ENCODE measurements at regions not wholly inside any gene's neighbourhood (a gene's known extent, or its start where the extent isn't known, plus 50 kb on each side); places are given as distances from the start of the nearest gene placed in this dataset.

DNA sequence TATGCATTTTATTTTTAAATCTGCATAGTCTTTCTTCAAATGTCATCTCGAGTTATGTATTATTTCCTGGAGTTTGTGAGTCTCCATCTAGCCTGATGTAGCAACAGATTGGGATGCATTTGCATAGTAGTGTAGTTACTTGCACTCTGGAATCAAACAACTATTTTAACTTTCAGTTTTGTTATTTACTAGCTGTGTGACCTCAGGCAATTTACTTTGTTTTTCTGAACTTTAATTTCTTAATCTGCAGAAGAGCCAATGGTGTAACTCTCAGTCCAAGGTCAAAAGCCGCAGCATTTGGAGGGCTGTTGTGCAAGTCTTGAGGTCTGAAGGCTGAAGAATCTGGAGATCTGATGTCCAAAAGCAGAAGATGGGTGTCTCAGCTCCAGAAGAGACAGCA lies 175.8 kb upstream of the SORCS1 start:
- DNase-seq (ENCODE audit: extremely low spot score) = no peak
- CTCF ChIA-PET = no interaction called here
- TF ChIP-seq, protein P1, sequence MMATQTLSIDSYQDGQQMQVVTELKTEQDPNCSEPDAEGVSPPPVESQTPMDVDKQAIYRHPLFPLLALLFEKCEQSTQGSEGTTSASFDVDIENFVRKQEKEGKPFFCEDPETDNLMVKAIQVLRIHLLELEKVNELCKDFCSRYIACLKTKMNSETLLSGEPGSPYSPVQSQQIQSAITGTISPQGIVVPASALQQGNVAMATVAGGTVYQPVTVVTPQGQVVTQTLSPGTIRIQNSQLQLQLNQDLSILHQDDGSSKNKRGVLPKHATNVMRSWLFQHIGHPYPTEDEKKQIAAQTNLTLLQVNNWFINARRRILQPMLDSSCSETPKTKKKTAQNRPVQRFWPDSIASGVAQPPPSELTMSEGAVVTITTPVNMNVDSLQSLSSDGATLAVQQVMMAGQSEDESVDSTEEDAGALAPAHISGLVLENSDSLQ (IDR thresholded peaks at IDR 0.05) = no peak
- no peak for TF ChIP-seq SP1 (IDR thresholded peaks at IDR 0.05)
- TF ChIP-seq ARNT (IDR thresholded peaks at IDR 0.05) = no peak
- TF ChIP-seq ZNF384 (IDR thresholded peaks at IDR 0.05) = no peak
- POLR2A ChIA-PET = no interaction called here

DNA sequence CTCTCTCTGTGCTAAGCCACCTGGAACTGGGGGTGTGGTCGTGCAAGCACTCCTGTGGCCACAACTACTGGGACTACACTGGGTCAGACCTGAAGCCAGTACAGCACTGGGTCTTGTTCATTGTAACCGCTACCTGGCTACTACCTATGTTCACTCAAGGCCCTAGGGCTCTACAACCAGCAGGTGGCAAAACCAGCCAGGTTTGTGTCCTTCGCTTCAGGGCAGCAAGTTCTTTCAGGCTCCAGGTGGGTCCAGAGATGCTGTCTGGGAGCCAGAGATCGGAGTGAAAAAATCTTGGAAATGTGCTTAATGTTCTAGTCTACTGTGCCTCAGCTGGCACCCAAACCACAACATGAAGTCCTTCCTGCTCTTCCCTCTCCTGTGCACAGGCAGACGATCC lies 171.6 kb upstream of the SORCS1 start:
- ChIA-PET CTCF (no interaction called here), POLR2A (no interaction called here)
- no peak for TF ChIP-seq ZNF384 (IDR thresholded peaks at IDR 0.05)
- TF ChIP-seq HDGF (IDR thresholded peaks at IDR 0.05; ENCODE audit: borderline replicate concordance) = no peak
- TF ChIP-seq FOXA1 (IDR thresholded peaks at IDR 0.05) = no peak
- no peak for TF ChIP-seq NFRKB (IDR thresholded peaks at IDR 0.05)
- TF ChIP-seq TARDBP (IDR thresholded peaks at IDR 0.05) = no peak
- no peak for TF ChIP-seq FOXM1 (IDR thresholded peaks at IDR 0.05; ENCODE audit: borderline replicate concordance)
- no peak for TF ChIP-seq CTBP1 (IDR thresholded peaks at IDR 0.05; ENCODE audit: borderline replicate concordance)
- no peak for TF ChIP-seq L3MBTL2 (conservative IDR thresholded peaks at IDR 0.05)
- TF ChIP-seq, protein P1 (IDR thresholded peaks at IDR 0.05) = no peak
- TF ChIP-seq SUZ12 (IDR thresholded peaks at IDR 0.05) = no peak
- TF ChIP-seq LEF1 (IDR thresholded peaks at IDR 0.05; ENCODE audit: borderline replicate concordance) = no peak
- no peak for TF ChIP-seq BHLHE40 (IDR thresholded peaks at IDR 0.05; ENCODE audit: borderline replicate concordance)
- TF ChIP-seq FOXK2 (IDR thresholded peaks at IDR 0.05) = no peak
- no peak for DNase-seq (ENCODE audit: extremely low spot score)

DNA sequence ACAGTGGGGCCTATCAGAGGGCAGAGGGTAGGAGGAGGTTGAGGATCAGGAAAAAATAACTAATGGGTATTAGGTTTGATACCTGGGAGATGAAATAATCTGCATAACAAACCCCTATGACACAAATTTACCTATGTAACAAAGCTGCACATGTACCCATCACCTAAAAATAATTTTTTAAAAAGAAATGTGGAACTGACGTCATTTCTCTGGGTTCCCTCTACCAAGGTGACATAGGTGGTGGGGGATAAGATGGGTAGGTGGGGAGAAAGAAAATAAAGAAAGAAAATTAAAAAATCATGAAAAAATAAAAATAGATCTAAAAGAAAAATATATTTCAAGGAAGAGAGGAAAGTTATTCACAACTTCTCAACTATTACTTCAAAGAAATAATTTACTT lies 153.1 kb upstream of the SORCS1 start:
- ChIA-PET CTCF (no interaction called here), POLR2A (no interaction called here)
- no peak for DNase-seq (ENCODE audit: extremely low spot score)
- TF ChIP-seq L3MBTL2 (conservative IDR thresholded peaks at IDR 0.05) = no peak
- TF ChIP-seq ARNT (IDR thresholded peaks at IDR 0.05) = no peak
- TF ChIP-seq CTBP1 (IDR thresholded peaks at IDR 0.05; ENCODE audit: borderline replicate concordance) = no peak
- TF ChIP-seq FOXK2 (IDR thresholded peaks at IDR 0.05) = no peak
- TF ChIP-seq ZNF384 (IDR thresholded peaks at IDR 0.05) = no peak
- no peak for TF ChIP-seq ELF4 (IDR thresholded peaks at IDR 0.05)
- TF ChIP-seq, protein P1 (IDR thresholded peaks at IDR 0.05) = no peak
- no peak for TF ChIP-seq FOXM1 (IDR thresholded peaks at IDR 0.05; ENCODE audit: borderline replicate concordance)
- TF ChIP-seq HDGF (IDR thresholded peaks at IDR 0.05; ENCODE audit: borderline replicate concordance) = no peak
- no peak for TF ChIP-seq SP1 (IDR thresholded peaks at IDR 0.05)
- TF ChIP-seq FOXA1 (IDR thresholded peaks at IDR 0.05) = no peak
- no peak for TF ChIP-seq LEF1 (IDR thresholded peaks at IDR 0.05; ENCODE audit: borderline replicate concordance)
- TF ChIP-seq SUZ12 (IDR thresholded peaks at IDR 0.05) = no peak
- TF ChIP-seq NFRKB (IDR thresholded peaks at IDR 0.05) = no peak
- TF ChIP-seq BHLHE40 (IDR thresholded peaks at IDR 0.05; ENCODE audit: borderline replicate concordance) = no peak

DNA sequence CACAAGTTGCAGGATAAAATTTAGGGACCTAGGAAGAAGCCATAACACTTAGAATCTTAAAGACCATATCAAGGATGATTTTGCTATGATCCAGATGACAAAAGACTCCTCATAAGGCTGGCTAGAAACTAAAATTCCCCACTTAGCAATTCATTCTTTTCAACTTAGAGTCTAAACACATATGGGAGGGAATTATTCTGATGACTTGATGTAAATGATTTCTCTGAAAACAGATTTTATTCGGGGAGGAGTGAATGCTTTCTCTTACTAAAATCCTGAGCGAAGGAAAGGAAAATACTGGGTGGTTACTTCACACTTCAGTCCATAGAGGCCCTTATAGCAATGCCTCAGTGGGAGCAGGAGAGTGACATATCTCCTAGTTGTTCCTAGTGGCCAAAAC lies 138.7 kb upstream of the SORCS1 start:
- POLR2A ChIA-PET = no interaction called here
- no peak for DNase-seq (ENCODE audit: extremely low spot score)
- CTCF ChIA-PET = no interaction called here

DNA sequence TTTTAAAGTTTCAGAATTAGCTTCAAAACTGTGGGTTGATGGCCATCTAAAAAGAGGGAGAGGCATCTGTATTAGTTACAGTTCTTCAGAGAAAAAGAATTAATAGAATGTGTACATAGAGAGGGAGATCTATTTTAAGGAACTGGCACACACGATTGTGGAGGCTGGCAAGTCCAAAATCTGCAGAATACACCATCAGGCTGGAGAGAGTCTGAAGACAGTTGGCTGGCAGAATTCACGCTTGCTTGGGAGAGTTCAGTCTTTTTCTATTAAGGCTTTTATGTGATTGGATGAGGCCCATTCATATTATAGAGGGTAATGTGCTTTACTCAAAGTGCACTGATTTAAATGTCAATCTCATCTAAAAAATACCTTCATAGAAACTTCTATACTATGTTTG lies 135.1 kb upstream of the SORCS1 start:
- POLR2A ChIA-PET = no interaction called here
- DNase-seq (ENCODE audit: extremely low spot score) = no peak
- CTCF ChIA-PET = interaction anchor here (0.5 kb wide), 1 partner anchor 566 kb away, joined by 8 read pairs; no protein-coding TSS in a partner anchor
- no peak for TF ChIP-seq FOXK2 (IDR thresholded peaks at IDR 0.05)
- no peak for TF ChIP-seq ELF4 (IDR thresholded peaks at IDR 0.05)
- TF ChIP-seq NFRKB (IDR thresholded peaks at IDR 0.05) = no peak
- no peak for TF ChIP-seq CTBP1 (IDR thresholded peaks at IDR 0.05; ENCODE audit: borderline replicate concordance)
- no peak for TF ChIP-seq TARDBP (IDR thresholded peaks at IDR 0.05)
- TF ChIP-seq SUZ12 (IDR thresholded peaks at IDR 0.05) = no peak
- TF ChIP-seq LEF1 (IDR thresholded peaks at IDR 0.05; ENCODE audit: borderline replicate concordance) = no peak
- no peak for TF ChIP-seq HDGF (IDR thresholded peaks at IDR 0.05; ENCODE audit: borderline replicate concordance)
- TF ChIP-seq L3MBTL2 (conservative IDR thresholded peaks at IDR 0.05) = no peak

More for the DNA sequence above, 138.7 kb upstream of the SORCS1 start:
- no peak for TF ChIP-seq LEF1 (IDR thresholded peaks at IDR 0.05; ENCODE audit: borderline replicate concordance)
- TF ChIP-seq SUZ12 (IDR thresholded peaks at IDR 0.05) = no peak
- no peak for TF ChIP-seq BHLHE40 (IDR thresholded peaks at IDR 0.05; ENCODE audit: borderline replicate concordance)
- no peak for TF ChIP-seq HDGF (IDR thresholded peaks at IDR 0.05; ENCODE audit: borderline replicate concordance)
- no peak for TF ChIP-seq SP1 (IDR thresholded peaks at IDR 0.05)
- no peak for TF ChIP-seq TARDBP (IDR thresholded peaks at IDR 0.05)
- TF ChIP-seq FOXM1 (IDR thresholded peaks at IDR 0.05; ENCODE audit: borderline replicate concordance) = no peak

DNA sequence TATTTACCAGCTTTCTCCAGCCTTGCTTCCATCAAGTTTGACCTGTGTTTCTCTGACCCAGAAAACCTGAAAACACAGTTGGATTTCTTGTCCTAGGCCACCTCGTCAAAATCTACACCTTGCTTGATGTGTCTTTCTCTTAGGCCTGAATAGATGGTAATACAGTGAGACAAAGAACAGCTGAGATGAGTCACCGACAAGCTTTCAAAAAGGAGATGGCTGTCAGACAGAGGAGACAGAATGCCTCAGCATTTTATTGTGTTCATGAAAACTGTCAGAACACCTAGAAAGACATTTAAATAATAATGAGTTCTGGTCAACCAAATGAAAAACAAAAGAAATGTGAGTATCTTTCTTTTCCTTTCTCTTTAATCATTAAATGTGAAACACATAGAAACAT lies 119.7 kb upstream of the SORCS1 start:
- no peak for TF ChIP-seq SP1 (IDR thresholded peaks at IDR 0.05)
- no peak for TF ChIP-seq SUZ12 (IDR thresholded peaks at IDR 0.05)
- ChIA-PET POLR2A (no interaction called here), CTCF (no interaction called here)
- DNase-seq (ENCODE audit: extremely low spot score) = no peak

DNA sequence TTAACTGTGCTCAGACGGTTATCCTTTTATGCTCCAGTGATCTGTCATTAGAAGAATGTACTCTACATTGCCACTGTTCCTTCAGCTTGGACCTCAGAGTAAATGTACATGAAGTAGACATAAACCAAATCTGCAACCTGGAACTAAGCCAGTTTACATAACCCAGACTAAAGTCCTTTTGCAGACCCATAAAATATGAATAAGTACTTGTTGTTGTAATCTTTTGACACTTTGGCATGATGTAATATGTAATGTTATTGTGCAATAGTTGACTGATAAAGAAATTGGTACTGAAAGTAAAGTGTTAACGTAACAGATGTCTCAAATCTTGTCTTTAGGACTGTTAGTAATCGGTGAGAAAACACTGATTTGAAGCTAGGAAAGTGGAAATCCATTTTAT lies 115.8 kb upstream of the SORCS1 start:
- POLR2A ChIA-PET = interaction anchor here (0.6 kb wide), 1 partner anchor 18 kb away, joined by 3 read pairs; no protein-coding TSS in a partner anchor
- CTCF ChIA-PET = interaction anchor here (0.6 kb wide), 1 partner anchor 316 kb away, joined by 5 read pairs; no protein-coding TSS in a partner anchor
- TF ChIP-seq LEF1 (IDR thresholded peaks at IDR 0.05; ENCODE audit: borderline replicate concordance) = no peak
- no peak for TF ChIP-seq HDGF (IDR thresholded peaks at IDR 0.05; ENCODE audit: borderline replicate concordance)
- no peak for TF ChIP-seq ZNF384 (IDR thresholded peaks at IDR 0.05)
- no peak for TF ChIP-seq SP1 (IDR thresholded peaks at IDR 0.05)
- TF ChIP-seq ELF4 (IDR thresholded peaks at IDR 0.05) = no peak
- TF ChIP-seq ARNT (IDR thresholded peaks at IDR 0.05) = no peak
- no peak for TF ChIP-seq NFRKB (IDR thresholded peaks at IDR 0.05)
- no peak for TF ChIP-seq TARDBP (IDR thresholded peaks at IDR 0.05)
- TF ChIP-seq BHLHE40 (IDR thresholded peaks at IDR 0.05; ENCODE audit: borderline replicate concordance) = no peak
- TF ChIP-seq FOXK2 (IDR thresholded peaks at IDR 0.05) = no peak
- no peak for TF ChIP-seq L3MBTL2 (conservative IDR thresholded peaks at IDR 0.05)
- no peak for TF ChIP-seq SUZ12 (IDR thresholded peaks at IDR 0.05)
- no peak for TF ChIP-seq FOXA1 (IDR thresholded peaks at IDR 0.05)
- TF ChIP-seq CTBP1 (IDR thresholded peaks at IDR 0.05; ENCODE audit: borderline replicate concordance) = no peak
- no peak for TF ChIP-seq FOXM1 (IDR thresholded peaks at IDR 0.05; ENCODE audit: borderline replicate concordance)
- TF ChIP-seq, protein P1 (IDR thresholded peaks at IDR 0.05) = no peak
- no peak for DNase-seq (ENCODE audit: extremely low spot score)

Measured in HEK293T (cell line).